ENCODE measurements at regions not wholly inside any gene's neighbourhood (a gene's known extent, or its start where the extent isn't known, plus 50 kb on each side); places are given as distances from the start of the nearest gene placed in this dataset.

DNA sequence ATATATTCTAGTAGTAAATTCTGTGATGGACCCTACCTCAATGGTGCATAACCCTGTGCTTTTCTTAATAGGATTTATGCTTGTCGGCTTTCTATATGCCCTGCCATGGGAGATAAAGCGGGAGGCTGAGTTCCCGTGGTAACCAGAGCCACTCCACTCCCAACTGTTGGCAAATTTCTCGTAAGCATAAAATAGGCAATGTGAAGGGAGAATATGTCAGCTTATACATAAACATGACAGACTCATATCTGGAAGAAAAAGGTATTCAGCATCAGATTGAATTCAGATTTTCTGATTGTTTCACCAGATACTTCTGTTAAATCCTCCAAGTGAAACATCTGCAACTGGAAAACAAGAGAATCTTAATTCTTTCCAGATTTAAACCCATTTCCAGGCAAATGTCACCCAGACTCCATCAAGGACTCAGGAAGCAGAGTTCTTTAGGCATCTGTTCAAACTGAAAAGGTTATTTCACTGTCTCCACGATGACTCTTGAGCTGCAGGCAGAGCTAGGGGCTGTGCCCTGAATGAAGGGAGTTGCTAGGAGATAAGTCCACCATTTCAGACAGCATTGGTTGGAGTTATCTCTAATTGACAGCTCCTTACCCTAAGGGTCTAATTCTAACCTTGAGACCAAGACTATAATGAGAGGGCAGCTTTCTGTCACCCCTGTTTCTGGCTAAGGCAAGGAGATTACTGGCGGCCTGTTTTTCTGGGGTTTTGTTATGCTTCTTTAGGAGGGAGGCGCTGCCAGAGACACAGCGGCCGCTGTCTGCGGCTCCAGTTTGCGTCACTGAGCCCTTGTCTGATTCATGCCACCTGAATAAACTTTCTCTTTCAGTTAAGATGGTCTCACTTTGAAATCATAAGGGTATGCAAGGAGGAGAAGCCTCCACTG is 381.3 kb downstream of the SOX11 start:
- TF ChIP-seq ARNTL (CRISPR knock-in tag; IDR thresholded peaks at IDR 0.05; ENCODE audit: borderline replicate concordance, low read depth): no peak
- peak; percentile 74; the same call in 1 of the 2 replicates for TF ChIP-seq SNAI2 (CRISPR knock-in tag; IDR thresholded peaks at IDR 0.05)

All from SK-N-SH treated with all-trans-retinoic acid at 6 μM for 48 hours (cell line).